ENCODE measurements at regions not wholly inside any gene's neighbourhood (a gene's known extent, or its start where the extent isn't known, plus 50 kb on each side); places are given as distances from the start of the nearest gene placed in this dataset.

DNA sequence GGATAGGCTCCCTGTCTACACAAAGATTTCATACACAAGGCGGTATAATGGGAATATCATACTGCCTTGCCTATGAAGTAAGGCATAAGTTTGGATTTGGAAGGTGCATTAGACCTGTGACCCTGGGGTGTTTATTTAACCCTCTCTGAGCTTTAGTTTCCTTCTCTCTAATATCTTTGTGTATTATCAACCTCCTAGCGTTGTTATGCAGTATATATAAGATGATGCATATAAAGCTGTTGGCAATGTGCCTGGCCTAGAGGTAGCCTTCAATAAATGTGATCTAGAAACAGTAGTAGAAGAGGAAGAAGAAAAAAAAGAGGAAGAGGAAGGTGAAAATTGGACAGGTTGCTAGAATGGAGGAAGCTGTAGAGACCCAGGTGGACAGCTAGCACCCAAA lies 311.6 kb upstream of the CLINT1 start:
- ATAC-seq (no peak), DNase-seq (no peak)
- intact Hi-C loops (cut with micrococcal nuclease), result loop anchor here (10.0 kb wide), 1 partner anchor 156 kb away; no protein-coding TSS in a partner anchor
- Histone ChIP-seq H3K4me3 (ENCODE audit: low read length) (no peak overlapping the region), H2AFZ (ENCODE audit: low read length) (no peak overlapping the region), H3K4me1 (ENCODE audit: insufficient read depth, low read length) (peaks cover 4% of the 10 kb centered on the region), H3F3A (ENCODE audit: low read length, unreplicated experiment) (no peaks in the 10 kb centered on the region), H3K27me3 (ENCODE audit: low read length) (peaks cover 32% of the 10 kb centered on the region; the same call in 1 of the 2 replicates), H4K20me1 (ENCODE audit: low read length) (no peaks in the 10 kb centered on the region), H3K79me2 (ENCODE audit: low read length) (no peaks in the 10 kb centered on the region), H3K9ac (ENCODE audit: low read length) (no peak overlapping the region), H3K4me2 (ENCODE audit: low read length) (no peak overlapping the region), H3K9me3 (ENCODE audit: low read length) (no peaks in the 10 kb centered on the region), H3K27ac (ENCODE audit: low read length) (no peak overlapping the region), H3K36me3 (ENCODE audit: low read depth, low read length) (no peaks in the 10 kb centered on the region), H3K9me2 (replicated peaks; ENCODE audit: low read length) (no peaks in the 10 kb centered on the region)
- ChIA-PET CTCF (no interaction called here), POLR2A (ENCODE audit: unreplicated experiment) (no interaction called here)
- BruUV-seq (replicated peaks), result no TSS peak
- TF ChIP-seq EZH2phosphoT487 (IDR thresholded peaks at IDR 0.05; ENCODE audit: borderline replicate concordance, low read length) (no peak), EZH2 (IDR thresholded peaks at IDR 0.05; ENCODE audit: low read length, unreplicated experiment) (no peak)
- TF ChIP-seq, protein P1, sequence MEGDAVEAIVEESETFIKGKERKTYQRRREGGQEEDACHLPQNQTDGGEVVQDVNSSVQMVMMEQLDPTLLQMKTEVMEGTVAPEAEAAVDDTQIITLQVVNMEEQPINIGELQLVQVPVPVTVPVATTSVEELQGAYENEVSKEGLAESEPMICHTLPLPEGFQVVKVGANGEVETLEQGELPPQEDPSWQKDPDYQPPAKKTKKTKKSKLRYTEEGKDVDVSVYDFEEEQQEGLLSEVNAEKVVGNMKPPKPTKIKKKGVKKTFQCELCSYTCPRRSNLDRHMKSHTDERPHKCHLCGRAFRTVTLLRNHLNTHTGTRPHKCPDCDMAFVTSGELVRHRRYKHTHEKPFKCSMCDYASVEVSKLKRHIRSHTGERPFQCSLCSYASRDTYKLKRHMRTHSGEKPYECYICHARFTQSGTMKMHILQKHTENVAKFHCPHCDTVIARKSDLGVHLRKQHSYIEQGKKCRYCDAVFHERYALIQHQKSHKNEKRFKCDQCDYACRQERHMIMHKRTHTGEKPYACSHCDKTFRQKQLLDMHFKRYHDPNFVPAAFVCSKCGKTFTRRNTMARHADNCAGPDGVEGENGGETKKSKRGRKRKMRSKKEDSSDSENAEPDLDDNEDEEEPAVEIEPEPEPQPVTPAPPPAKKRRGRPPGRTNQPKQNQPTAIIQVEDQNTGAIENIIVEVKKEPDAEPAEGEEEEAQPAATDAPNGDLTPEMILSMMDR (conservative IDR thresholded peaks at IDR 0.05; ENCODE audit: low read depth, low read length), result no peak

DNA sequence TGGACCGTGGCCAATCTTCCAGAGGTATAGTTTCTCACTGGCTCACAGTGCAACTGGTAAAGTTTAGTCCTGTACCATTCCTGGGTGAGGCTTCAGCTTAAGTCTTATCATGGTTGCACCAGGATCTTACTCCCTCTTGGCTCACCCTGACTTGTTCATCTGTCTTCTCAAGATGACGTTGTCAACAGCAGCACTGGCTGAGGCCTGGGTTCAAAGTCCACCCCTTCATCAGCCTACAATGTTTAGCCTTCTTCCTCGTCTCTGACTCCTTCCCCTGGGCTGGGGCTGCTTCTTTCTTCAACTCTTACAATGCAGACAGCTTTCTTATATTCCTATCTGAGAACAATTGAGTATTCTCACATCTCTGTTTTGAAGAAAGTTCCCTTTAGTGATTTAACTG lies 311.1 kb upstream of the CLINT1 start:
- ChIA-PET POLR2A (ENCODE audit: unreplicated experiment) (no interaction called here), CTCF (no interaction called here)
- H3K27ac ChIP-seq (ENCODE audit: low read length), result no peak overlapping the region
- H3K27me3 ChIP-seq (ENCODE audit: low read length), result peaks cover 35% of the 10 kb centered on the region
- ATAC-seq, result no peak
- no peaks in the 10 kb centered on the region for H3K9me2 ChIP-seq (replicated peaks; ENCODE audit: low read length)
- no peak for DNase-seq
- H2AFZ ChIP-seq (ENCODE audit: low read length), result no peak overlapping the region
- no peak overlapping the region for H3K4me3 ChIP-seq (ENCODE audit: low read length)
- H3K9ac ChIP-seq (ENCODE audit: low read length), result no peak overlapping the region
- H3K4me1 ChIP-seq (ENCODE audit: insufficient read depth, low read length), result no peaks in the 10 kb centered on the region
- TF ChIP-seq, protein P1 (conservative IDR thresholded peaks at IDR 0.05; ENCODE audit: low read depth, low read length), result no peak
- TF ChIP-seq EZH2 (IDR thresholded peaks at IDR 0.05; ENCODE audit: low read length, unreplicated experiment) (no peak), EZH2phosphoT487 (IDR thresholded peaks at IDR 0.05; ENCODE audit: borderline replicate concordance, low read length) (no peak)
- no peak overlapping the region for H3K4me2 ChIP-seq (ENCODE audit: low read length)
- no peaks in the 10 kb centered on the region for H3F3A ChIP-seq (ENCODE audit: low read length, unreplicated experiment)
- H3K36me3 ChIP-seq (ENCODE audit: low read depth, low read length), result no peaks in the 10 kb centered on the region
- no peaks in the 10 kb centered on the region for H3K9me3 ChIP-seq (ENCODE audit: low read length)
- no peaks in the 10 kb centered on the region for H3K79me2 ChIP-seq (ENCODE audit: low read length)
- intact Hi-C loops (cut with micrococcal nuclease), result loop anchor here (10.0 kb wide), 1 partner anchor 155 kb away; no protein-coding TSS in a partner anchor
- no TSS peak for BruUV-seq (replicated peaks)
- no peaks in the 10 kb centered on the region for H4K20me1 ChIP-seq (ENCODE audit: low read length)

GRCh38 chr5:158166424-158166823 lies 307.5 kb upstream of the CLINT1 start:
- no TSS peak for BruUV-seq (replicated peaks)
- H3K9ac ChIP-seq (ENCODE audit: low read length), result no peak overlapping the region
- CTCF ChIA-PET, result no interaction called here

More at GRCh38 chr5:158166424-158166823, 307.5 kb upstream of the CLINT1 start:
- no peaks in the 10 kb centered on the region for H3K9me2 ChIP-seq (replicated peaks; ENCODE audit: low read length)
- H3K4me3 ChIP-seq (ENCODE audit: low read length), result no peak overlapping the region
- no peaks in the 10 kb centered on the region for H3K79me2 ChIP-seq (ENCODE audit: low read length)
- H3K4me2 ChIP-seq (ENCODE audit: low read length), result no peak overlapping the region
- ATAC-seq, result no peak
- POLR2A ChIA-PET (ENCODE audit: unreplicated experiment), result no interaction called here
- no peaks in the 10 kb centered on the region for H3F3A ChIP-seq (ENCODE audit: low read length, unreplicated experiment)
- H4K20me1 ChIP-seq (ENCODE audit: low read length), result no peaks in the 10 kb centered on the region
- H3K36me3 ChIP-seq (ENCODE audit: low read depth, low read length), result no peaks in the 10 kb centered on the region
- no peaks in the 10 kb centered on the region for H3K9me3 ChIP-seq (ENCODE audit: low read length)
- H3K4me1 ChIP-seq (ENCODE audit: insufficient read depth, low read length), result peaks cover 4% of the 10 kb centered on the region; the same call in 1 of the 2 replicates
- no peak overlapping the region for H2AFZ ChIP-seq (ENCODE audit: low read length)
- intact Hi-C loops (cut with micrococcal nuclease), result no loop called here
- no peak for TF ChIP-seq EZH2phosphoT487 (IDR thresholded peaks at IDR 0.05; ENCODE audit: borderline replicate concordance, low read length)
- TF ChIP-seq, protein P1 (conservative IDR thresholded peaks at IDR 0.05; ENCODE audit: low read depth, low read length), result no peak
- TF ChIP-seq EZH2 (IDR thresholded peaks at IDR 0.05; ENCODE audit: low read length, unreplicated experiment), result no peak
- no peak for DNase-seq
- peaks cover 47% of the 10 kb centered on the region for H3K27me3 ChIP-seq (ENCODE audit: low read length)
- no peak overlapping the region for H3K27ac ChIP-seq (ENCODE audit: low read length)

All from PC-3 (cell line).